ENCODE measurements at regions not wholly inside any gene's neighbourhood (a gene's known extent, or its start where the extent isn't known, plus 50 kb on each side); places are given as distances from the start of the nearest gene placed in this dataset.

DNA sequence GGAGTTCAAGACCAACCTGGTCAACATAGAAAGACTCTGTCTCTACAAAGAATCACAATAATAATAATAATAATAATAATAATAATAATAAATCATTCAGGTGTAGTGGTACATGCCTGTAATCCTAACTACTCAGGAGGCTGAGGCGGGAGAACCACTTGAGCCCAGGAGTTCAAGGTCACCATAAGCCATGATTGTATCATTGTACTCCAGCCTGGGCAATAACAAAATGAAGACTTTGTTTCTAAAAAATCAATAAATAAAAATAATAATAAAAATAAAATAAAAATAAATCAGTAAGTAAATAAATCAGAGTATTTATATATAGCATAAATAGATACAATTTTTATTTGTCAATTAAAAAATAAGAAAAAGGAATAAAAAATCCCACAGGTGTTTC is 1636.4 kb downstream of the SLITRK1 start:
- H3K9me3 ChIP-seq (ENCODE audit: low read length): no peaks in the 10 kb centered on the region
- TF ChIP-seq POLR2AphosphoS5 (IDR thresholded peaks at IDR 0.05): no peak
- no peak for TF ChIP-seq EP300 (conservative IDR thresholded peaks at IDR 0.05; ENCODE audit: poor library complexity, severe bottlenecking)
- TF ChIP-seq REST (IDR thresholded peaks at IDR 0.05; ENCODE audit: borderline replicate concordance): no peak
- no peak for TF ChIP-seq TAF1 (IDR thresholded peaks at IDR 0.05; ENCODE audit: low read depth)
- TF ChIP-seq SMC3 (conservative IDR thresholded peaks at IDR 0.05; ENCODE audit: poor library complexity): no peak
- no peaks in the 10 kb centered on the region for H3K9me2 ChIP-seq (ENCODE audit: insufficient read depth, low read length)
- H3K27me3 ChIP-seq (ENCODE audit: insufficient read depth, low read depth, low read length): no peaks in the 10 kb centered on the region
- no peak overlapping the region for H3K4me2 ChIP-seq (ENCODE audit: low read length)
- H3K4me3 ChIP-seq (ENCODE audit: low read length): no peak overlapping the region
- no peaks in the 10 kb centered on the region for H3K36me3 ChIP-seq (ENCODE audit: insufficient read depth, low read length)
- H4K20me1 ChIP-seq (ENCODE audit: insufficient read depth): no peaks in the 10 kb centered on the region
- H2AFZ ChIP-seq (ENCODE audit: low read depth, low read length): no peak overlapping the region
- no peaks in the 10 kb centered on the region for H3K79me2 ChIP-seq (replicated peaks; ENCODE audit: insufficient read depth, low read length)
- H3F3A ChIP-seq (ENCODE audit: insufficient read depth, low read length, poor library complexity, severe bottlenecking): no peaks in the 10 kb centered on the region
- no peak overlapping the region for H3K27ac ChIP-seq (ENCODE audit: low read length)
- no peak overlapping the region for H3K9ac ChIP-seq (ENCODE audit: low read length)

- Histone ChIP-seq H3K4me3 (ENCODE audit: low read length) (no peak overlapping the region), H3K27ac (ENCODE audit: low read length) (no peak overlapping the region), H3K36me3 (ENCODE audit: insufficient read depth, low read length) (no peaks in the 10 kb centered on the region), H3K9me2 (ENCODE audit: insufficient read depth, low read length) (no peaks in the 10 kb centered on the region), H3K79me2 (replicated peaks; ENCODE audit: insufficient read depth, low read length) (no peaks in the 10 kb centered on the region), H4K20me1 (ENCODE audit: insufficient read depth) (no peaks in the 10 kb centered on the region), H3F3A (ENCODE audit: insufficient read depth, low read length, poor library complexity, severe bottlenecking) (no peaks in the 10 kb centered on the region), H3K9me3 (ENCODE audit: low read length) (no peaks in the 10 kb centered on the region), H2AFZ (ENCODE audit: low read depth, low read length) (no peak overlapping the region), H3K4me2 (ENCODE audit: low read length) (no peak overlapping the region), H3K9ac (ENCODE audit: low read length) (no peak overlapping the region), H3K27me3 (ENCODE audit: insufficient read depth, low read depth, low read length) (no peaks in the 10 kb centered on the region)
- no peak for TF ChIP-seq RAD21 (conservative IDR thresholded peaks at IDR 0.05)
- no peak for TF ChIP-seq TAF1 (IDR thresholded peaks at IDR 0.05; ENCODE audit: low read depth)
- TF ChIP-seq REST (IDR thresholded peaks at IDR 0.05; ENCODE audit: borderline replicate concordance): no peak
- no peak for TF ChIP-seq EZH2 (IDR thresholded peaks at IDR 0.05; ENCODE audit: borderline replicate concordance, insufficient read depth, low read length, poor library complexity, severe bottlenecking)
- no peak for TF ChIP-seq EP300 (conservative IDR thresholded peaks at IDR 0.05; ENCODE audit: poor library complexity, severe bottlenecking)
- no peak for TF ChIP-seq MXI1 (conservative IDR thresholded peaks at IDR 0.05; ENCODE audit: poor library complexity, severe bottlenecking)
- TF ChIP-seq, protein P1, sequence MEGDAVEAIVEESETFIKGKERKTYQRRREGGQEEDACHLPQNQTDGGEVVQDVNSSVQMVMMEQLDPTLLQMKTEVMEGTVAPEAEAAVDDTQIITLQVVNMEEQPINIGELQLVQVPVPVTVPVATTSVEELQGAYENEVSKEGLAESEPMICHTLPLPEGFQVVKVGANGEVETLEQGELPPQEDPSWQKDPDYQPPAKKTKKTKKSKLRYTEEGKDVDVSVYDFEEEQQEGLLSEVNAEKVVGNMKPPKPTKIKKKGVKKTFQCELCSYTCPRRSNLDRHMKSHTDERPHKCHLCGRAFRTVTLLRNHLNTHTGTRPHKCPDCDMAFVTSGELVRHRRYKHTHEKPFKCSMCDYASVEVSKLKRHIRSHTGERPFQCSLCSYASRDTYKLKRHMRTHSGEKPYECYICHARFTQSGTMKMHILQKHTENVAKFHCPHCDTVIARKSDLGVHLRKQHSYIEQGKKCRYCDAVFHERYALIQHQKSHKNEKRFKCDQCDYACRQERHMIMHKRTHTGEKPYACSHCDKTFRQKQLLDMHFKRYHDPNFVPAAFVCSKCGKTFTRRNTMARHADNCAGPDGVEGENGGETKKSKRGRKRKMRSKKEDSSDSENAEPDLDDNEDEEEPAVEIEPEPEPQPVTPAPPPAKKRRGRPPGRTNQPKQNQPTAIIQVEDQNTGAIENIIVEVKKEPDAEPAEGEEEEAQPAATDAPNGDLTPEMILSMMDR (IDR thresholded peaks at IDR 0.05; ENCODE audit: poor library complexity, severe bottlenecking): no peak
- TF ChIP-seq POLR2AphosphoS5 (IDR thresholded peaks at IDR 0.05): no peak
- TF ChIP-seq SMC3 (conservative IDR thresholded peaks at IDR 0.05; ENCODE audit: poor library complexity): no peak
Observed at GRCh38 chr13:82224806-82225205, 1657.5 kb downstream of the SLITRK1 start.
